Stomach (tissue), 8 donors: ENCODE measurements at regions not wholly inside any gene's neighbourhood (a gene's known extent, or its start where the extent isn't known, plus 50 kb on each side); places are given as distances from the start of the nearest gene placed in this dataset.

Experiments
- DNase-seq, 2 donors: peaks; one replicate each; pipeline versions ENCODE4 v3.0.0 to v3.0.0-alpha.2; 2013 to 2019
- H3K27ac ChIP-seq, 5 donors: fragments of 200-600 bp in 4 of 5; sonication (generic) in 4 of 5; one replicate each; pipeline ENCODE4 v1.5.1; 2013 to 2019; ENCODE audit warnings: mild to moderate bottlenecking in 1 of 5, moderate library complexity in 1 of 5
- H3K27me3 ChIP-seq, 3 donors: fragments of 200-600 bp; sonication (generic); one replicate each; pipeline ENCODE4 v1.5.1; 2017 to 2019; ENCODE audit warnings: mixed run types in 1 of 3
- H3K36me3 ChIP-seq, 4 donors: fragments of 200-600 bp; sonication (generic); 1 replicate in 3 of 4; 2 replicates in 1 of 4; pipeline ENCODE4 v1.5.1; 2016 to 2019
- H3K4me1 ChIP-seq, 4 donors: fragments of 200-600 bp; sonication (generic); one replicate each; pipeline ENCODE4 v1.5.1; 2016 to 2019
- H3K4me3 ChIP-seq, 4 donors: fragments of 200-600 bp; sonication (generic) in 3 of 4; one replicate each; pipeline ENCODE4 v1.5.1; 2016 to 2019; ENCODE audit warnings: mild to moderate bottlenecking in 1 of 4
- H3K9me3 ChIP-seq, 4 donors: fragments of 200-600 bp; sonication (generic); one replicate each; pipeline ENCODE4 v1.5.1; 2016 to 2019
- CTCF ChIP-seq, 7 experiments: fragments of 450-650 bp in 4 of 7; fragments of 200-600 bp in 3 of 7; sonication (generic) in 3 of 7; IDR thresholded peaks; one replicate each; pipeline ENCODE4 v1.5.1; 2016 to 2019; ENCODE audit warnings: antibody characterized with exemption in 7 of 7, control low read depth in 2 of 7, mild to moderate bottlenecking in 1 of 7
- EP300 ChIP-seq: sonication (generic); formaldehyde crosslinking; IDR thresholded peaks from one replicate; pipeline ENCODE4 v1.6.1; 2017; ENCODE audit warnings: antibody characterized with exemption
- POLR2A ChIP-seq, 4 donors: fragments of 450-650 bp; IDR thresholded peaks; one replicate each; pipeline ENCODE4 v1.6.1; 2016; ENCODE audit warnings: antibody characterized with exemption in 4 of 4, control low read depth in 2 of 4, mild to moderate bottlenecking in 1 of 4, moderate library complexity in 1 of 4
- POLR2AphosphoS5 ChIP-seq, 3 donors: sonication (generic); formaldehyde crosslinking; IDR thresholded peaks; one replicate each; pipeline ENCODE4 v1.6.1; 2016; ENCODE audit warnings: antibody characterized with exemption in 3 of 3
- WGBS, 5 donors: extraction: QIAGEN DNeasy Blood & Tissue Kit in 3 of 5; methylation state at CpG; one replicate each; pipeline versions ENCODE4 v1.1.5 to v1.1.7; 2013 to 2018; 5-methylcytosine and 5-hydroxymethylcytosine counted together
- intact Hi-C: fragments of 100-400 bp; cut with DNase I; formaldehyde crosslinking; loops from one replicate; pipeline ENCODE4 v1.15.1; 2023; ENCODE audit warnings: low total_unique reads
- donor health status: healthy with polysubstance abuse.
- donor health status: Bipolar disorder and iron deficiency.
- donor health status: healthy.

GRCh38 chr6:88482465-88482864 is 316.3 kb upstream of the CNR1 start:
- 59 to 78% (median 72%) methylated on average over 1 of the region's 1 CpG for WGBS, 5 donors
- Histone ChIP-seq H3K4me3 (no peak overlapping the region), H3K27ac (no peak overlapping the region), H3K27me3 (no peaks in the 10 kb centered on the region), H3K36me3 (no peaks in the 10 kb centered on the region), H3K4me1 (no peaks in the 10 kb centered on the region), H3K9me3 (peaks cover 4 to 20% (median 6%) of the 10 kb centered on the region in 4 donors)
- DNase-seq, result no peak
- intact Hi-C loops, result no loop called here
- TF ChIP-seq POLR2AphosphoS5 (IDR thresholded peaks at IDR 0.05) (no peak), EP300 (no peak), POLR2A (IDR thresholded peaks at IDR 0.05) (no peak), CTCF (IDR thresholded peaks at IDR 0.05) (no peak)

GRCh38 chr6:88481519-88481918 is 315.4 kb upstream of the CNR1 start:
- no peaks in the 10 kb centered on the region for H3K4me1 ChIP-seq
- TF ChIP-seq POLR2AphosphoS5 (IDR thresholded peaks at IDR 0.05), result no peak
- no peak for TF ChIP-seq EP300
- TF ChIP-seq POLR2A (IDR thresholded peaks at IDR 0.05), result no peak
- no peak for TF ChIP-seq CTCF (IDR thresholded peaks at IDR 0.05)
- no peaks in the 10 kb centered on the region for H3K27me3 ChIP-seq
- DNase-seq, result no peak
- no peak overlapping the region for H3K27ac ChIP-seq
- intact Hi-C loops, result no loop called here
- 22 to 47% (median 39%) methylated on average over 1 of the region's 1 CpG for WGBS, 5 donors
- no peak overlapping the region for H3K4me3 ChIP-seq
- no peaks in the 10 kb centered on the region for H3K36me3 ChIP-seq
- H3K9me3 ChIP-seq, result peaks cover 4 to 20% (median 6%) of the 10 kb centered on the region in 4 donors

- H3K27ac ChIP-seq, result no peak overlapping the region
- H3K9me3 ChIP-seq, result peaks cover 4 to 20% (median 6%) of the 10 kb centered on the region in 4 donors
- TF ChIP-seq POLR2A (IDR thresholded peaks at IDR 0.05) (no peak), CTCF (IDR thresholded peaks at IDR 0.05) (no peak)
- no peaks in the 10 kb centered on the region for H3K4me1 ChIP-seq
- no peak overlapping the region for H3K4me3 ChIP-seq
- H3K36me3 ChIP-seq, result no peaks in the 10 kb centered on the region
- no peak for DNase-seq
- WGBS, 5 donors, result 59 to 73% (median 68%) methylated on average over 5 of the region's 5 CpGs
- H3K27me3 ChIP-seq, result no peaks in the 10 kb centered on the region
- intact Hi-C loops, result no loop called here
These were observed 314.7 kb upstream of the CNR1 start for GRCh38 chr6:88480816-88481215.

- 60 to 89% (median 71%) methylated on average over 3 of the region's 3 CpGs for WGBS, 5 donors
- intact Hi-C loops, result no loop called here
- TF ChIP-seq CTCF (IDR thresholded peaks at IDR 0.05), result no peak
- no peak for TF ChIP-seq EP300
- TF ChIP-seq POLR2A (IDR thresholded peaks at IDR 0.05), result no peak
- no peak for TF ChIP-seq POLR2AphosphoS5 (IDR thresholded peaks at IDR 0.05)
These were observed 311.3 kb upstream of the CNR1 start for GRCh38 chr6:88477413-88477812.

More at GRCh38 chr6:88477413-88477812, 311.3 kb upstream of the CNR1 start:
- H3K9me3 ChIP-seq, result no peaks in the 10 kb centered on the region
- H3K27ac ChIP-seq, result no peak overlapping the region
- no peak overlapping the region for H3K4me3 ChIP-seq
- no peak for DNase-seq
- no peaks in the 10 kb centered on the region for H3K36me3 ChIP-seq
- no peaks in the 10 kb centered on the region for H3K27me3 ChIP-seq
- H3K4me1 ChIP-seq, result no peaks in the 10 kb centered on the region
